ENCODE measurements at regions not wholly inside any gene's neighbourhood (a gene's known extent, or its start where the extent isn't known, plus 50 kb on each side); places are given as distances from the start of the nearest gene placed in this dataset.

DNA sequence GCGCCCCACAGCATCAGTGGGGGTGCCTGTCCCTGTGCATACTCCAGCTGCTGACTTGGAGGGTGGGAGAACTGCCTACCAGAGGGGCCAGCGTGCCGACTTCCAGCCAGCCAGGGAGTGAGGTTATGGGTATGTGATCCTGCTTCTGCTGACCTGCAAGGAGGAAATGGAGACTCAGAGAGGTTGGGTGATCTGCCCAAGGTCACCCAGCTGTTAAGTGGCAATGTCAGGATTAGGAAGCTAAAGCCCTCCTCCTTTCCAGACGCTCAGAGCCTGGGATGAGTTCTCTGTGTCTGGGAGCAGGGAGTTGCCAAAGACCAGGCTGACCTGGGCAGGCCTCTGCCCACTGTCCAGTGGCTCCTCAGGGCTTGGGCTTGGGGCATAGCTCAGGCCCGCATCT, 169.6 kb downstream of the GLI2 start:
- in situ Hi-C loops (cut with MboI; ENCODE audit: low sequenced_read_pairs, unreplicated experiment), result no loop called here
- DNase-seq (ENCODE audit: low spot score), result no peak
- TF ChIP-seq CTCF (IDR thresholded peaks at IDR 0.05; ENCODE audit: borderline replicate concordance, control extremely low read depth, extremely low read depth, insufficient read depth, missing control alignments), result no peak

GRCh38 chr2:120905824-120906571, 170.3 kb downstream of the GLI2 start:
- no peak for TF ChIP-seq CTCF (IDR thresholded peaks at IDR 0.05; ENCODE audit: borderline replicate concordance, control extremely low read depth, extremely low read depth, insufficient read depth, missing control alignments)
- in situ Hi-C loops (cut with MboI; ENCODE audit: low sequenced_read_pairs, unreplicated experiment), result no loop called here
- no peak for DNase-seq (ENCODE audit: low spot score)

DNA sequence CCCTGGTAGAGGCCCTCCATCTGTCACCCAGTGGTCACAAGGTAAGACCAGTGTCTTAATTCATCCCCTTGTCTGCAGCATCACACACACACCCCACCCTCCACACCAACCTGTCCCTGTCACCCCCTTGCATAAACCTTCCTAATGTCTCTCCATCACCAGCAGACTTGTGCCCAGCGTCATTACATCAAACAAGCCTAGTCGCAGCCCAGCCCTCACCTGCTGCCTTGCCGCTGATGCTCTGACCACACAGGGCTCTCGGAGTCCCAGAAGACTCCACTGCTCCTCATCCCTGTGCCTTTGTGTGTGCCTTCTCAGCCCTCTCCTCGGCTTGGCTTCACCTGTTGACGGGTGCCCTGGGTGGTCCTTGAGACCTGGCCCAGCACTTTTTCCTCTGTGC, 171.2 kb downstream of the GLI2 start:
- DNase-seq (ENCODE audit: low spot score), result no peak
- no peak for TF ChIP-seq CTCF (IDR thresholded peaks at IDR 0.05; ENCODE audit: borderline replicate concordance, control extremely low read depth, extremely low read depth, insufficient read depth, missing control alignments)
- in situ Hi-C loops (cut with MboI; ENCODE audit: low sequenced_read_pairs, unreplicated experiment), result no loop called here

- in situ Hi-C loops (cut with MboI; ENCODE audit: low sequenced_read_pairs, unreplicated experiment), result no loop called here
- no peak for DNase-seq (ENCODE audit: low spot score)
- TF ChIP-seq CTCF (IDR thresholded peaks at IDR 0.05; ENCODE audit: borderline replicate concordance, control extremely low read depth, extremely low read depth, insufficient read depth, missing control alignments), result no peak
Measured at GRCh38 chr2:120907822-120908221, 172.2 kb downstream of the GLI2 start.

DNA sequence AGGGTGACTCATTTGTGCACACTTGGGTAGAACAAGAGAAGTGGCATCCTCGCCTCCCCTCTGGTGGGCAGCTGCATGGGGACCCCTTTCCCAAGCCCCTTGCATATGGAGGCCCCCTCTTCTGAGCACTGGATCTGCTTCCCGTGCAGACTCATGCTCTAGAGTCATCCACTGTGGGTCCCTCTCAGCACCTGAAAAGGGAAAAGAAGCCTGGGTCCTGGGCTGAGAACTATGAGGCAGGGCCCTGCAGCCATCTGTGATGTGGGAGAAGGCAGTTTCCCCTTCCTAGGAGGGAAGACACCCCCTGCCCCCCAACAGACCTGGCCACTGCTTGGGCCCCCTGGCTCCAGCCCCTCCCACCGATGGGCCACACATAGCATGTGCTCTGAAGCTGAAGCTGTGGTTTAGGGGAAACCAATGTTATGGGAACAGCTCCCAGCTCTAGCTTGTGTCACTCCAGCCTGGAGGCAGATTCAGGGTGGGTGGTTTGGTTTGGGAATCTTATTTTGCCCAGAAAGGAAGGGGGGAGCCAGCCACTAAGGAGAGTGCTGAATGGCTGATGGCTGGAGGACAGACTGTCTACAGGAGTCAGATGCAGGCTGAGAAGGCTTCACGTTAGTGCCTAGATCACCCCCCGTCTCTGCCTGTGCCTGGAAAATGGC, 172.8 kb downstream of the GLI2 start:
- no peak for DNase-seq (ENCODE audit: low spot score)
- in situ Hi-C loops (cut with MboI; ENCODE audit: low sequenced_read_pairs, unreplicated experiment), result no loop called here
- no peak for TF ChIP-seq CTCF (IDR thresholded peaks at IDR 0.05; ENCODE audit: borderline replicate concordance, control extremely low read depth, extremely low read depth, insufficient read depth, missing control alignments)

- DNase-seq (ENCODE audit: low spot score), result no peak
- in situ Hi-C loops (cut with MboI; ENCODE audit: low sequenced_read_pairs, unreplicated experiment), result no loop called here
- no peak for TF ChIP-seq CTCF (IDR thresholded peaks at IDR 0.05; ENCODE audit: borderline replicate concordance, control extremely low read depth, extremely low read depth, insufficient read depth, missing control alignments)
Measured at GRCh38 chr2:120909102-120909501, 173.4 kb downstream of the GLI2 start.
